ENCODE measurements at regions not wholly inside any gene's neighbourhood (a gene's known extent, or its start where the extent isn't known, plus 50 kb on each side); places are given as distances from the start of the nearest gene placed in this dataset.

- no peak overlapping the region for H3K27ac ChIP-seq
- TF ChIP-seq ZFX (IDR thresholded peaks at IDR 0.05; ENCODE audit: borderline replicate concordance), result no peak
- TF ChIP-seq CTCF (IDR thresholded peaks at IDR 0.05), result no peak
Measured at GRCh38 chr20:57894096-57894495, 184.3 kb upstream of the PMEPA1 start.

DNA sequence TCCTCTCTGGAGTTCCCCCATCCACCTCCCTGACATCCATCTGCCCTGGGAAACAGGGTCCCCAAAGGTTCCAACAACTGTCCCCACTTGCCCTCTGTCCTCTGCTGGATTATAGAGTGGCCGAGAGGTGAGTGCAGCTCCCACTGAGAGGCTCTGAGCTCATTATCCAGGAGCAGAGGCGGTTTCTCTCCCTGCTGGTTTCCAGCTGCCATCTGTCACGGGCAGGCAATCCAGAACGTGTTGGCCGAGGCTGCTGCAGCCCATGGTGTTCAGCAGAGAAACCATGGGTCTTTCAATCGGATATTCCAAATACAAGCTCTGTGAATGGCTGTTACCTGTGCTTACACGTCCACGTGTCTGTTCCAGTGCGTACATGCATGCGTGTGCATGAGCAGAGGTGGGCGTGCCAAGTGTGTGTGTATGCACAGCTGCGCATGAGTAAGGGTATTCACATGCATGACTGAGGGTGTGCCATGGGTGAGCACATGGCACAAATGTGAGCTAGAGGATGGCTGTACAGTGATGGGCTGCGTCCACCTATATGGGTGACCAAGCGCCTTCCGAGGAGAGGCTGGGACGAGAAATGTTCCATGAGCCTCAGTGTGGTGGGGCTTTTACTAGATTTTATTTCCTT is 183.7 kb upstream of the PMEPA1 start:
- no peak overlapping the region for H3K27ac ChIP-seq
- TF ChIP-seq CTCF (IDR thresholded peaks at IDR 0.05) (no peak), ZFX (IDR thresholded peaks at IDR 0.05; ENCODE audit: borderline replicate concordance) (no peak)

- H3K27ac ChIP-seq, result no peak overlapping the region
- TF ChIP-seq ZFX (IDR thresholded peaks at IDR 0.05; ENCODE audit: borderline replicate concordance), result no peak
- TF ChIP-seq CTCF (IDR thresholded peaks at IDR 0.05), result no peak
Measured at GRCh38 chr20:57892471-57892870, 182.7 kb upstream of the PMEPA1 start.

GRCh38 chr20:57891014-57891413 is 181.2 kb upstream of the PMEPA1 start:
- no peak overlapping the region for H3K27ac ChIP-seq
- TF ChIP-seq ZFX (IDR thresholded peaks at IDR 0.05; ENCODE audit: borderline replicate concordance) (no peak), CTCF (IDR thresholded peaks at IDR 0.05) (no peak)

DNA sequence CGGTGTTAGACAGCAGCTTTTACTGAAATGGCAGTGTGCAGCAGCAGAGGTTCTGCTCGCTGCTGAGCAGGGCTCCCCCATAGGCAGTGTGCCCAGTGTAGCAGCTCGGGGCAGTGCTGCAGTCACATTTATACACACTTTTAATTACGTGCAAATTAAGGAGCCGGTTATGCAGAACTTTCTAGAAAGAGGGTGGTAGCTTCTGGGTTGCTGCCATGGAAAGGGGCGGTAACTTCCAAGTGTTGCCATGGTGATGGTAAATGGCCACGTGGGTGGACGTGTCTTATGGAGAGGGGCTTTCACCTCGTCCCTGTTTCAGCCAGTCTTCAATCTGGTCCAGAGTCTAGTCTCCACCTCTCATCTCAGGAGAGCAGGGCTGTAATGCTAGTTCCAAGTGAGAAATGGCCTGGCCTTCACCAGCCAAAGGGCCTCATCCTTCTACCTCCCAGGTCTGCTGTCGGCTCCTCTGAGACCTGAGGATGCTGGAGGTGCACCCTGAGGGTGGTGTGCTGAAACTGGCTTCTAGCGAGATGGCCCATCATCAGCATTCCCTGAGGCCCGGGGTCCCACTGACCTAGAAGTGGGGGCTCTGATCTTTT is 180.5 kb upstream of the PMEPA1 start:
- no peak overlapping the region for H3K27ac ChIP-seq
- TF ChIP-seq CTCF (IDR thresholded peaks at IDR 0.05), result no peak
- no peak for TF ChIP-seq ZFX (IDR thresholded peaks at IDR 0.05; ENCODE audit: borderline replicate concordance)

DNA sequence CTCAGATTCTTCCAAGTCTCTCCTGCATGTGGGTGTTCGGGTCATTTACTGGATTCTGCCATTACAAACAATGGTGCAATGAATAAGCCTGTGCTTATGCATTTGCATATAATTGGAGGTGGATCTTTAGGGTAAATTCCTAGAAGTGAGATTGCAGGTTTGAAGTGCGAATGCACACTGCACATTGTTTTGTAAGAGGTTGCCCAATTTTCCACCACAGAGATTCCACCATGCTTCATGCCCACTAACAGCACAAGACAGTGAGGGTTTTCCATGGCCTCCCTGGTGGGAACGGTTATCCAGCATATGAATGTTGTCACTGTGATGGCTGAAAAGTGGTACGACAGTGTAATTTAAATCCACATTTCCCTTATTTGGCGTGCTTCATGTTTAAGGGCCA is 178.8 kb upstream of the PMEPA1 start:
- TF ChIP-seq CTCF (IDR thresholded peaks at IDR 0.05) (no peak), ZFX (IDR thresholded peaks at IDR 0.05; ENCODE audit: borderline replicate concordance) (no peak)

DNA sequence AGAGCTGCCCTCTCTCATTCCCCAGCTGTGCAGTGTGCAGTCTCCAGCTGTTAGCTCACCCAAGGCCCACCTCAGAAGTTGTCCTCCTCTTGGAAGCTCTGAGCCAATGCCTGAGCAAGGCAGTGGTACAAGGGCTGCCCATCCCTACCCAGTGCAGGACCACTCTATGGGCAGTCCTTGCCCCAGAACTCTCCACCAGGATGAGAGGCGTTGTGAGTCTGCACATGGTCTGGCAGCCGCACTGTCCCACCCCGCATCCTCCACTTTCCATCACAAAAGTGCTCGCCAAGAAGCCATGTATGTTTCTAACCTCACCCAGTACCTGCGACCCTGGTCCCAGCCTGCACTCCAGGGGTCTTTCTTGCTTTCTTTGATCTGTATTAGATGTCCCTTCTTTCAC is 175.1 kb upstream of the PMEPA1 start:
- no peak overlapping the region for H3K27ac ChIP-seq
- no peak for TF ChIP-seq ZFX (IDR thresholded peaks at IDR 0.05; ENCODE audit: borderline replicate concordance)
- no peak for TF ChIP-seq CTCF (IDR thresholded peaks at IDR 0.05)

More for the DNA sequence above, 178.8 kb upstream of the PMEPA1 start:
- no peak overlapping the region for H3K27ac ChIP-seq

Measured in 22Rv1 (cell line).